ENCODE measurements at regions not wholly inside any gene's neighbourhood (a gene's known extent, or its start where the extent isn't known, plus 50 kb on each side); places are given as distances from the start of the nearest gene placed in this dataset.
"Not testable (repeated sequence)": the region's sequence is repeated elsewhere in the genome, so short reads cannot be mapped to it uniquely, and the experiment has no call there.

DNA sequence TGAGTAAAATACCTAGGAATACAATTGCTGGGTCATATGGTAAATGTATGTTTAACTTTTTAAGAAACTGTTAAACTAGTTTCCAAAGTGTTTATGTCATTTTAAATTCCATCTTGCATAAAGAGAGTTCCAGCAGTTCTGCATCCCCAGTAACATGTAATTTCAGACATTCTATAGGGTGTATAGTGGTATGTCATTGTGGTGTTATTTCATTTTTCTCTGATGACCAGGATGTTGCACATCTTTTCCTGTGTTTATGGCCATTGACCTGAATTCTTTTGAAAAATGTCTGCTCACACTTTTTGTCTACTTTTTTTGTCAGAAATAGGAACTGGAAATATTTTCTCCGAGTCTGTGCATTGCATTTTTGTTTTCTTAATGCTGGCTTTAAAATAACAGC is 128.9 kb downstream of the TMEM200A start:
- no peak overlapping the region for H3K27ac ChIP-seq
- H3K9ac ChIP-seq (ENCODE audit: insufficient read length): no peak overlapping the region
- no peak for TF ChIP-seq POLR2AphosphoS5 (IDR thresholded peaks at IDR 0.05; ENCODE audit: borderline replicate concordance, low read depth, low read length)
- TF ChIP-seq EZH2 (IDR thresholded peaks at IDR 0.05): no peak
- TF ChIP-seq FOXP2 (optimal IDR thresholded peaks at IDR 0.05; ENCODE audit: control extremely low read depth, extremely low read length, insufficient read depth): no peak
- no peak overlapping the region for H3K4me3 ChIP-seq
- H3K36me3 ChIP-seq (ENCODE audit: insufficient read depth, low read length): no peaks in the 10 kb centered on the region
- DNase-seq (ENCODE audit: low read depth, low spot score): no peak
- H3K9me3 ChIP-seq (ENCODE audit: low read depth, low read length): no peaks in the 10 kb centered on the region

DNA sequence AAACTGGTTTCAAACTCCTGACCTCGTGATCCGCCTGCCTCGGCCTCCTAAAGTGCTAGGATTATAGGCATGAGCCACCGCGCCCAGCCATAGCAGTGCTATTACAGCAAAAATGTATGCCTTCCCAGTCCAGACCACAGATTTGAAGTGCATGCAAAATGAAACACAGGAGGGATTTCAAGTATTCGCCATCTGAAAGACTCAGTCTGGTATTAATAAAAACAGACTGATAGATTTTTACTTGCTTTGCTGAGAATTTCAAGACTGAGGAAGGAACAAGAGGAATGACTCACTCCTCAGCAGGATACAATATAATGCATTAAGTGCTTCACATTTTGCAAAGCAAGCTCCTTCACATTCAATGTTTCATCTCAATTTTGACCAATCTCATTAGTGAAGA is 134.9 kb downstream of the TMEM200A start:
- no peak overlapping the region for H3K9ac ChIP-seq (ENCODE audit: insufficient read length)
- H3K9me3 ChIP-seq (ENCODE audit: low read depth, low read length): no peaks in the 10 kb centered on the region
- H3K27ac ChIP-seq: peak overlapping the region; percentile 77

DNA sequence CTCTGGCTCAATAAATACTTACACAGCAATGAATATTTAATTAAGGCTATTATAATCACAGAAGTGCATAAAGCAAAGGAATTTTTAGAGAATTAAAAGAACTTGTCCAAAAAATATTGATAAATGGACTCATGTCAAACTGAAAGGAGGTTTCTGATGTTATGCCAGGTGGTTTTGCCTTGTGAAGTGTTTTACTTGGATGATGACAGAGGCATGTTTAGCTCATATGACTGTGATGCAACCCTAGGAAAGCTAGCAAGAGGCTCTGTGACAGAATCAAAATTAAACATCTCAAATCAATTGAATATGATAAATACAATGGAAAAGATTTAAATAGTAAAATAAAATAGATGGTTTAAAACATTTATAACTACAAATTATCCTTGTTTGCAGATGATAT is 137.3 kb downstream of the TMEM200A start:
- Histone ChIP-seq H3K9ac (ENCODE audit: insufficient read length) (no peak overlapping the region), H3K4me3 (no peak overlapping the region), H3K9me3 (ENCODE audit: low read depth, low read length) (no peaks in the 10 kb centered on the region), H3K36me3 (ENCODE audit: insufficient read depth, low read length) (no peaks in the 10 kb centered on the region), H3K27ac (peak overlapping the region; percentile 56; the same call in 1 of the 2 replicates)
- no peak for DNase-seq (ENCODE audit: low read depth, low spot score)
- TF ChIP-seq EZH2 (IDR thresholded peaks at IDR 0.05) (no peak), POLR2AphosphoS5 (IDR thresholded peaks at IDR 0.05; ENCODE audit: borderline replicate concordance, low read depth, low read length) (no peak), FOXP2 (optimal IDR thresholded peaks at IDR 0.05; ENCODE audit: control extremely low read depth, extremely low read length, insufficient read depth) (no peak)

More for the DNA sequence above, 134.9 kb downstream of the TMEM200A start:
- TF ChIP-seq EZH2 (IDR thresholded peaks at IDR 0.05): no peak
- peak; percentile 16; the same call in 1 of the 2 replicates for TF ChIP-seq POLR2AphosphoS5 (IDR thresholded peaks at IDR 0.05; ENCODE audit: borderline replicate concordance, low read depth, low read length)
- Histone ChIP-seq H3K36me3 (ENCODE audit: insufficient read depth, low read length) (no peaks in the 10 kb centered on the region), H3K4me3 (peak overlapping the region; percentile 51)
- DNase-seq (ENCODE audit: low read depth, low spot score): peak; percentile 93

DNA sequence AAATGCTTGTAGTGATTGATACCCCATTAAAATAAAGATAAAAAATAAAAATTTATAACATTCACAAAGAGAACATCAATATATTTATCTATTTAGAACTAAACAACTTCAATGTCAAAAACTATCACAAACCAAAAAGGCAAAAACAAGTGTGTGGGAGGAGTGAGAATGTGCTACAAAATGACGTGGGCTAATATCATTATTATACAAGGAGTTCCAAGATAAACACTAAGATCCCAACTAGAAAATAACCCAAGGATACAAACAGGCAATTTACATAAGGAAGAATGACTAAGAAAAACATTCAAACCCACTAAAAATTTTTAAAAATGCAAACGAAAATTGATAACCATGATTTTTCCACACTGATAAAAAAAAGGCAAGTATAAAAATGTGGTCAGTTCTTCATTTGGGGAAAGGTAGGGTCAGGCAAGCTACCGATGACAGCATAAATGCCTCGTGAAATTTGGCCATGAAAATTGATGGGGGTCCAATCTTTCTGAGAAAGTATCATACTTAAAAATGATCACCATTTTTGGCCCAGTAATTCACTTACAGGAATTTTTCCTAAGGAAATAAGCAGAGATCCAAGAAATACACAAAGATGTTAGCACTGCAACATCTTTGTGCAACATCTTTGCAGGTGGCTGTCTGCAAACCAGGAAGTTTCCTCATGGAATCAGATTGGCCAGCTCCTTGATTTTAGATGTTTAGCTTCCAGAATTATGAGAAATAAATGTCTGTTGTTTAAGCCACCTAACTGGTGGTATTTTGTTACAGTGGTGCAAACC is 140.2 kb downstream of the TMEM200A start:
- TF ChIP-seq FOXP2 (optimal IDR thresholded peaks at IDR 0.05; ENCODE audit: control extremely low read depth, extremely low read length, insufficient read depth) (no peak), POLR2AphosphoS5 (IDR thresholded peaks at IDR 0.05; ENCODE audit: borderline replicate concordance, low read depth, low read length) (no peak), EZH2 (IDR thresholded peaks at IDR 0.05) (no peak)
- no peak overlapping the region for H3K4me3 ChIP-seq
- no peak overlapping the region for H3K27ac ChIP-seq
- no peaks in the 10 kb centered on the region for H3K36me3 ChIP-seq (ENCODE audit: insufficient read depth, low read length)
- H3K9ac ChIP-seq (ENCODE audit: insufficient read length): no peak overlapping the region
- no peaks in the 10 kb centered on the region for H3K9me3 ChIP-seq (ENCODE audit: low read depth, low read length)
- no peak for DNase-seq (ENCODE audit: low read depth, low spot score)

DNA sequence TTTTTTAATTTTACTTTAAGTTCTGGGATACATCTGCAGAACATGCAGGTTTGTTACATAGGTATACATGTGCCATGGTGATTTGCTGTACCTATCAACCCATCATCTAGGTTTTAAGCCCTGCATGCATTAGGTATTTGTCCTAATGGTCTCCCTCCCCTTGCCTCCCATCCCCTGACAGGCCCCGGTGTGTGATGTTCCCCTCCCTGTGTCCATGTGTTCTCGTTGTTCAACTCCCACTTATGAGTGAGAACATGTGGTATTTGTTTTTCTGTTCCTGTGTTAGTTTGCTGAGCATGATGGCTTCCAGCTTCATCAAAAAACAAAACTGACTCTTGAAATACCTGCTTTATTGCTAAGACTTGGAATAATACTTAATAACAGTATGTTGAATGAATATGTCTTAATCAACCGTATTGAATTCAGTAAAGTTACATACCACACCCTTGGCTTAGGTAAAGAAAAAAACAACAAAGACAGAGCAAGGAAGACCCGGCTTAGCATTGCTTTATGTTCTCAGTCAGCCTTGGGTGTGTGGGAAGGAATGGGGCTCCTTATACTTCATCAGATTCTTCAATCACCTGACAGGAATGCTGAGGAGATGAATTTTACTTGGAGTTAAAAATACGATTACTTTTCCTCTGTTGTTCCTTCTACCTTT is 141.3 kb downstream of the TMEM200A start:
- H3K36me3 ChIP-seq (ENCODE audit: insufficient read depth, low read length): not testable (repeated sequence)

DNA sequence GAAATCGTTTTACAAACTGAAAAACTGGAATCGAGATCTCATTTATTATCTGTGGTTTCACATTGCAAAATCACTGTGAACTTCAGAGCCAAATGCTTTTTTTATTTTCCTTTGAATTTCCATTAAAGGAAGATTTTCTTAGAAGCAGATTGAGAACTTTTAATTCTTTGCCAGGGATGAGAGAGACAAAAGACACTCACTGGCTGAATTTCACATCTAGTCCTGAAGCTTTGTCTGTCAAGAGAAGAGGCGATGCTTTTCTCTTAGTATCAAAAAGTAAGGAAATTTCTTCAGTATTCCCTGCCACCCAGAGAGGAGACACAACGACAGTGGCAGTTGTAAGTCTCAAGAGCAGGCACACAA is 141.8 kb downstream of the TMEM200A start:
- Histone ChIP-seq H3K4me3 (no peak overlapping the region), H3K36me3 (ENCODE audit: insufficient read depth, low read length) (no peaks in the 10 kb centered on the region), H3K9me3 (ENCODE audit: low read depth, low read length) (no peaks in the 10 kb centered on the region), H3K27ac (peak overlapping the region; percentile 19; the same call in 1 of the 2 replicates), H3K9ac (ENCODE audit: insufficient read length) (peak overlapping the region; percentile 11)
- no peak for DNase-seq (ENCODE audit: low read depth, low spot score)
- no peak for TF ChIP-seq FOXP2 (optimal IDR thresholded peaks at IDR 0.05; ENCODE audit: control extremely low read depth, extremely low read length, insufficient read depth)
- no peak for TF ChIP-seq POLR2AphosphoS5 (IDR thresholded peaks at IDR 0.05; ENCODE audit: borderline replicate concordance, low read depth, low read length)
- no peak for TF ChIP-seq EZH2 (IDR thresholded peaks at IDR 0.05)

More for the DNA sequence above, 141.3 kb downstream of the TMEM200A start:
- peak overlapping the region; percentile 19; the same call in 1 of the 2 replicates for H3K27ac ChIP-seq
- H3K4me3 ChIP-seq; DNase-seq (ENCODE audit: low read depth, low spot score); H3K9me3 ChIP-seq (ENCODE audit: low read depth, low read length): not testable (repeated sequence)
- peak overlapping the region; percentile 11 for H3K9ac ChIP-seq (ENCODE audit: insufficient read length)

DNA sequence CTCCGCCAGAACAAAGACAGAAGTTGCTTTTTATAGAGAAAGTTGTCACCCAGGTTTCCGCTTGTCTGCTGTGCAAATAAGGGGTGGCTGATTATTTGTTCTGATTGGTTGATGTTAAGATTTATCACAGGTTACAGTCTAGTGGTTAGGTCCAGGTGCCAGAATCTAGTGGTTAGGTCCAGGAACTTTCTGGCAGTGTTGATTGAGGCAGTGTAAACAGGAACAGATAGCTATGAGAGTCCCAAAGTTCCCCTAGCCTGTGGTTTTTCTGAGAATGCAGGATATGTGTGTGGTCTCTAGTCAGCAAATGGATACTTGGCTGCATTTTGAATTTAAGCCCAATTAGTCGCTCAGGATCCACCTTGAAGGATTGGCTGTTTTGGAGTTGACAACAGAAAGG is 148.0 kb downstream of the TMEM200A start:
- no peak overlapping the region for H3K4me3 ChIP-seq
- no peaks in the 10 kb centered on the region for H3K9me3 ChIP-seq (ENCODE audit: low read depth, low read length)
- TF ChIP-seq POLR2AphosphoS5 (IDR thresholded peaks at IDR 0.05; ENCODE audit: borderline replicate concordance, low read depth, low read length) (no peak), EZH2 (IDR thresholded peaks at IDR 0.05) (no peak), FOXP2 (optimal IDR thresholded peaks at IDR 0.05; ENCODE audit: control extremely low read depth, extremely low read length, insufficient read depth) (no peak)
- no peak overlapping the region for H3K27ac ChIP-seq
- no peak overlapping the region for H3K9ac ChIP-seq (ENCODE audit: insufficient read length)
- H3K36me3 ChIP-seq (ENCODE audit: insufficient read depth, low read length): no peaks in the 10 kb centered on the region
- no peak for DNase-seq (ENCODE audit: low read depth, low spot score)

DNA sequence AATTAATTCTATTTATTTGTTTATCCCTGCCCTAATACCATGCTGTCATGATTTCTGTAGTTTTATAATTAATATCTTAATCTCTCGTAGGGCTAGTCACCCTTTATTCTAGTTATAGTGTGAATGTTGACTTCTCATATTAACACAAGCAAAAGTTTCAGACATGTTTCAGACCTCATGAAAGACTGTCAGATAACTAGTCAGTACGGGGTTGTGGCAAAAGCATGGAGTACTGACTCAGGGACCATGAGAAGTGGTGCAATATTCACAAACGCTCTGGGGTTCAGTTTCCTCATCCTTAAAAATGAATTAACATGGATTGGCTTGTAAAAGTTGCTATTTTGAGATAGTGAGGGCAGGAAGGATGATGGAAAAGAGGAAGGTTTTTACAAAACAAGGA is 148.9 kb downstream of the TMEM200A start:
- Histone ChIP-seq H3K36me3 (ENCODE audit: insufficient read depth, low read length) (no peaks in the 10 kb centered on the region), H3K9me3 (ENCODE audit: low read depth, low read length) (no peaks in the 10 kb centered on the region), H3K27ac (no peak overlapping the region), H3K4me3 (no peak overlapping the region), H3K9ac (ENCODE audit: insufficient read length) (no peak overlapping the region)
- no peak for DNase-seq (ENCODE audit: low read depth, low spot score)
- no peak for TF ChIP-seq EZH2 (IDR thresholded peaks at IDR 0.05)
- TF ChIP-seq POLR2AphosphoS5 (IDR thresholded peaks at IDR 0.05; ENCODE audit: borderline replicate concordance, low read depth, low read length): no peak
- TF ChIP-seq FOXP2 (optimal IDR thresholded peaks at IDR 0.05; ENCODE audit: control extremely low read depth, extremely low read length, insufficient read depth): no peak
